GM20000 (cell line): ENCODE measurements at regions not wholly inside any gene's neighbourhood (a gene's known extent, or its start where the extent isn't known, plus 50 kb on each side); places are given as distances from the start of the nearest gene placed in this dataset.

Experiments used
- DNase-seq: peaks from one replicate; pipeline ENCODE4 v3.0.0; 2012; ENCODE audit warnings: low spot score
- CTCF ChIP-seq: IDR thresholded peaks from 2 replicates; pipeline ENCODE4 v1.5.1; 2012; ENCODE audit warnings: mild to moderate bottlenecking, control low read depth; ENCODE audit errors: extremely low read depth, missing control alignments

- no peak for TF ChIP-seq CTCF
- no peak for DNase-seq
Measured at GRCh38 chr16:73154063-73154870, 106.3 kb upstream of the ZFHX3 start.

DNA sequence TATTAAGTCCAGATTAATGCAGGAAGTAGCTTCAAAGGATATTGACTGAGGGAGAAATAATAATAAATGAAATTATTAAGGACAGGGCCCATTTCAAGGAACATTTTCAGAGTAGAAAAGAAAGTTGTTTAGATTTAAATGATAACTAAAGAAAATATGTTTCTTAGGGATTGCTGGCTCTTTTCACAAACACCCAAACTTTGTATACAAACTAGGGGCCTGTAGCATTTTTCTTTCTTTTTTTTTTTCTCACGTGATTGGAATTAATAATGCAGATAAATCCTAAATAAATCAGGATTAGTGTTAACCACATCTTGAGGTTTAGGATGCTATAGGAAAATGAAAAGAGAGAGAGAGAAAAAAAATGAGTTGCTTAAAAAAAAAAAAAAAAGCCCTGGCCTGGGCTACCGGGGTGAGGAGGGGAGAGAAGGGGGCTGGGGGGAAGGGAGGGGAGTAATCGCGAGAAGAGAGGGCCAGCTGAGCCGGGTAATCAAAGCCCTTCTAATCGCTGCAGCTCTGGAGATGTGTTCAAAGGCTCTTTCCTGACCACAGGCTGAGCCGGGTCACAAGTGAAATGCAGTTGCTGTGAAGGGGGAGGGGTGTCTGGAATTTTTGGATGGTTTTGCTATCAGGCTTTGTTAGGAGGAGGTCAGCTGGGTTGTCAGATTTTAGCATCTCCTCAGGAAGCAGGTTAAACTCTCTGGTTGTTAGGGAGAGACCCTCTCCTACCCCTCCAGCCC is 104.6 kb upstream of the ZFHX3 start:
- no peak for DNase-seq

GRCh38 chr16:73151941-73152340 is 104.0 kb upstream of the ZFHX3 start:
- TF ChIP-seq CTCF, result no peak
- no peak for DNase-seq

More for the DNA sequence above, 104.6 kb upstream of the ZFHX3 start:
- no peak for TF ChIP-seq CTCF

DNA sequence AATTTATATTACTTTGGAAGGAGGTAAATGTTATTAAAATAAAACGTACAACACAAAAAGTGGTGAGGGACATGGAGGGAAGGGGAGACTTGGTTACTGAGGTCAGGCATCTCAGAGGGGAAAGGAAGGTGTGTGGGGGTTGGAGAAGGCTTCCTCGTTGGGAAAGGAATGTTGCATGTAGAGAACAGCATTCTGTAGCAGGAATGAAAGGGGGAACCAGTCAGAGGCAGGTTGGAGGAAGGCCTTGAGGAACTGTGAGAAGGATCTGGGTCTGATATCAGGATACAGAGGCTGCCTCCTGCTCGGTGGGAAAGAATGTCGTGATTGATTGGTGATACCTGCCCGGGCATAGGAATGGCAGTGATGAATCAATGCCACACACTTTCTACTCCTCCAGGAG is 103.3 kb upstream of the ZFHX3 start:
- DNase-seq, result no peak
- TF ChIP-seq CTCF, result no peak

DNA sequence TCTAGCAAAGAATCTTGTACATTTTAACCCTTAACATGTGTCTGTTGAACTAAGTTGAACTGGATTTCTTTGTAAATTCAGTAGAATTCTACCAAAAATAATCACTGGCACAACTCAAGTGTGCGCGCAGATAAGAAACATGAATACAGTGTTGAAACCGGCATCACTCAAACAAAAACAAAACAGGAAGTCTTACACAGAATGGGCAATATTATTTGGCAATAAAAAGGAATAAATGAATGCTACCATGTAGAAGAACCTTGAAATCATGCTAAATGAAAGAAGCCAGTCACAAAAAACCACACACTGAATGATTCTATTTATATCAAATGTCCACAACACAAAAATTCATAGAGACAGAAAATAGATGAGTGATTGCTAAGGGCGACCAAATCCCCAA is 102.9 kb upstream of the ZFHX3 start:
- no peak for DNase-seq
- TF ChIP-seq CTCF, result no peak

DNA sequence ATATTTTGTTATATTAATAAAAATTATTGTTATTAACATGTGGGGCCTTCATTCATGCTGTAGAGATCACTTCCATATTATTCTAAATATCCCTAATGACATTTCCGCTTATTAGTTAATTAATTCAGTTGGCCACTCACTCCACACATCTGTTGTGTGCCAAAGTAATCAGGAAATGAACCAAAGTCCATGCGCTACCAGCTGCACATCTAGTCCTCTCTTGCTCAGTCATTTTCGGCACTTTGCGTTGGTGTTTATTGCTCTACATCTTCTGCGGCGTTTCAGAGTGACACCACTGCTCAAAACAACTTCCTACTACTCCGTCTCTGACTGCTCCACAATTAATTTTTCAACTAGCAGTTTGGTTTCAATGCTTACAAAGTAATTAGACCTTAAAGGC is 101.4 kb upstream of the ZFHX3 start:
- TF ChIP-seq CTCF, result no peak

DNA sequence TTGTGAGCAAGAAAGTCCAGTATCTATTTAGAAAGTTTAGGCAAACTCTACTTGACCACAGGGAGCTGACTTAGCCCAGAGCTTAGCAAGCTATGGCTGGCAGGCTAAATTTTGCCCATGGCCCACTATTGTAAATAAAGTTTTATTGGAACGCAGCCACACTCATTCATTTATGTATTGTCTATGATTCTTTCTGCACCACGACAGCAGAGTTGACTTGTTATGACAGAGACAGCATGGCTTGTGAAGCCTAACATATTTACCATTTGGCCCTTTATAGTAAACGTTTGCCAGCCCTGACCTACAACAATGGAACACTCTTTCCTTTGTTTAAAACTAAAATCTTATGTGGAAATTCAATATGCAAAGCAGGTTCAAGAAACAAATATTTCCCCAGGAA is 100.0 kb upstream of the ZFHX3 start:
- TF ChIP-seq CTCF, result no peak

More for the DNA sequence above, 101.4 kb upstream of the ZFHX3 start:
- DNase-seq, result no peak

More for the DNA sequence above, 100.0 kb upstream of the ZFHX3 start:
- DNase-seq, result no peak
